AG09309 (cell line): ENCODE measurements at regions not wholly inside any gene's neighbourhood (a gene's known extent, or its start where the extent isn't known, plus 50 kb on each side); places are given as distances from the start of the nearest gene placed in this dataset.

Experiments
- DNase-seq: peaks from one replicate; pipeline ENCODE4 v3.0.0-alpha.2; 2010; ENCODE audit warnings: low read depth
- H3K4me3 ChIP-seq: 2 replicates; pipeline ENCODE4 v1.5.1; 2011; ENCODE audit warnings: mild to moderate bottlenecking, low read depth, low read length, moderate library complexity; ENCODE audit not compliant: control insufficient read depth
- TF ChIP-seq, protein P1 (sequence below): IDR thresholded peaks from 2 replicates; pipeline ENCODE4 v1.5.1; 2011; ENCODE audit warnings: mild to moderate bottlenecking, low read depth, low read length, inconsistent platforms; ENCODE audit not compliant: insufficient read depth, control insufficient read depth; ENCODE audit errors: missing control alignments

DNA sequence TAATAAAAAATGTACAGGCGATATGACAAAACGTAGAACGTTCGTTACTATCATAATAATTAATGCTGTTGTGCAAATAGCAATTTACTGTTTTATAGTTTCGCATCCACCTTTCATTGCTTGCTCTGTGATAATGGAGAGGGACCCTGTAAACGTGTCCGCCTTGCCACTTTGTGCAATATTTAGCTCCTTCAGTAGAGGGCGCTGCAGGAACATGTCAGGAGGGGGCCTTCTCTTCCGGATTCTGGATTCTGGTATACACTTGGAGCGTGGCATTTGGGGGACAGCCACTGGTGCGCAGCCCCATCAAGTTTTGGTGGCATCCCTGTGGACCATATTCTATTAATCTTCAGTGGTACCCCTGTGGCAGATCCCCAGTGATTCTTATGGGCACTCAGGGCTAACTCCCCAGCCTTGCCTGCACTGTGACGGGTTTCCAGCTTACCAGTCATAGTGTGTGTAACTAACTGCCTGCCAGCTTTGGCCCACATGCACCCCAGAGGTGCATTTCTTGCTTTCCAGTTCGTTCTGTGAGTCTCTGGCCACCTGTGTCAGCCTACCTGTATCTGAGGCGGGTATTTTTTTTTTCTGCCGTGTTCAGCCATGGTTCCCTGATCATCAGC is 140.3 kb downstream of the CYRIA start:
- no peak for DNase-seq
- TF ChIP-seq, protein P1, sequence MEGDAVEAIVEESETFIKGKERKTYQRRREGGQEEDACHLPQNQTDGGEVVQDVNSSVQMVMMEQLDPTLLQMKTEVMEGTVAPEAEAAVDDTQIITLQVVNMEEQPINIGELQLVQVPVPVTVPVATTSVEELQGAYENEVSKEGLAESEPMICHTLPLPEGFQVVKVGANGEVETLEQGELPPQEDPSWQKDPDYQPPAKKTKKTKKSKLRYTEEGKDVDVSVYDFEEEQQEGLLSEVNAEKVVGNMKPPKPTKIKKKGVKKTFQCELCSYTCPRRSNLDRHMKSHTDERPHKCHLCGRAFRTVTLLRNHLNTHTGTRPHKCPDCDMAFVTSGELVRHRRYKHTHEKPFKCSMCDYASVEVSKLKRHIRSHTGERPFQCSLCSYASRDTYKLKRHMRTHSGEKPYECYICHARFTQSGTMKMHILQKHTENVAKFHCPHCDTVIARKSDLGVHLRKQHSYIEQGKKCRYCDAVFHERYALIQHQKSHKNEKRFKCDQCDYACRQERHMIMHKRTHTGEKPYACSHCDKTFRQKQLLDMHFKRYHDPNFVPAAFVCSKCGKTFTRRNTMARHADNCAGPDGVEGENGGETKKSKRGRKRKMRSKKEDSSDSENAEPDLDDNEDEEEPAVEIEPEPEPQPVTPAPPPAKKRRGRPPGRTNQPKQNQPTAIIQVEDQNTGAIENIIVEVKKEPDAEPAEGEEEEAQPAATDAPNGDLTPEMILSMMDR = no peak
- no peak overlapping the region for H3K4me3 ChIP-seq

DNA sequence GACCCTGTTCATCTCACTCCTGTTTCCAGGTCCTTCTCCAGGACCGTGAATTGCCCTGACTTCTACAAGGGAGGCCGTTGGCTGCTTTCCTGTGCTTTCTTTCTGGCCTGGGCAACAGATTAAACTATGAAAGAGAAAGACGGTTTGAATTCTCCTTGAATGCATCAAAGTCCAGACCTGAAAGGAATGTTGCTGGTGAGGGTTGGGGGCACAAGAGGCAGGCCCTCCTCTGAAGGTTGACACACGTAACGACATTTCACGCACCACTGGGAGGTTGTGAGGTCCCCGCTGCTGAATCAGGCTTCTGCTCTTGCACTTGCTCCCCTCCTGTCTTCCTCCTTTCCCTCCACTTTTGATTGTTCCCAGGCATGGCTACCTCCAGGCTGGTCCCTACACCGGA is 141.9 kb downstream of the CYRIA start:
- no peak overlapping the region for H3K4me3 ChIP-seq
- TF ChIP-seq, protein P1 = no peak
- no peak for DNase-seq

DNA sequence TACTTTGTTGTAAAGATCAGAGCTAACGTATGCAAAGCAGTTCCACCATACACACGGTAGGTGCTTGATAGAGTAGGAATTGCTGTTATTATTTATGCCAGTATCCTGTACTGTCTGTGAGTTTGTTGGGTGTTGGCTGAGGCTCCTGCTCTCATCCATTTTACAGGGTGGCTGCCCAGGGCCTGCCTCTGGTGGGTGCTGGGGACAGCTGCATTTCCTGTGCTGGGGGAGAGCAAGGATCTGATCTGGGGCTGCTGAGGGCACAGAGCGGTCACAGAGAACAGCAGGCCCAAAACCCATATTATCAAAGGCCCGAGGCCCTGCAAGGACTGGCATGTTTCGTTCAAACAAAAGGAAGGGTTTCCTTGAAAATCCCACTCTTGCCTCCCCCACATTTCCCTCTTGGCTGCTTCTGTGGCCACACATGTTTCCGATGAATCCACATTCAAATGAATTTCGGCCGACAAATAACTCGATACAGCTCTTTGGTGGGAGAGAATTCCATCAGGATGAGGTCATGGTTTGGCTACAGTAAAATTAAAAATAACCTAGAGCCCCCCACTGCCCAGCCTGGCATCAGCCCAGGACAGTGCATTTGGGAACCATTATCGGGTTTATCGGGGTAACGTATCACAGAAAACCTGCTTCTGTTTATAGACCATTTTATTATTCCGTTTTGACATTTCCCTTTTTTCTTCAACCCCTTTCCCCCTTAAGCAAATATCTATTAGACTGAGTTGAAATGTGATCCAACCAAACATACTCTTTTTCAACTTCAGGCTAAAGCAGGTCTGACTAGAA is 143.4 kb downstream of the CYRIA start:
- H3K4me3 ChIP-seq = no peak overlapping the region
- DNase-seq = no peak

DNA sequence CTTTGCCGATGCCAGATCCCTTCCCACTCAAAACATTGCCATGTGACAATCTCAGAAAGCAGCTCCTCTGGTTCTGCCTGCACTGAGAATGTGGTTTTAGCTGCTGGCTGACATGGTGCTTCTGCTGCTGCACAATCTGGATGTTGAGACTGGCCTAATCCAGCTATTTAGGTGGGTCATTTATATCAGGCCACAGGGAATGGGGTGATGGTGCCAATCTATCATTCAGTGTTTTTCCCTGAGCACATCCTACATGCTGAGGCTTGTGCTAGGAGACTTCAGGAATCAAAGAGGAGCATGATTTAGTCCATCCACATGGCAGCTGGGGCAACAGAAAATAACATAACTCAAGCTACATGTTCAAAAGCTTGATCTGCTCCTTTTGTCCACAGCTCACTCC is 144.7 kb downstream of the CYRIA start:
- no peak overlapping the region for H3K4me3 ChIP-seq
- TF ChIP-seq, protein P1 = no peak
- no peak for DNase-seq

More for the DNA sequence above, 143.4 kb downstream of the CYRIA start:
- TF ChIP-seq, protein P1 = no peak

DNA sequence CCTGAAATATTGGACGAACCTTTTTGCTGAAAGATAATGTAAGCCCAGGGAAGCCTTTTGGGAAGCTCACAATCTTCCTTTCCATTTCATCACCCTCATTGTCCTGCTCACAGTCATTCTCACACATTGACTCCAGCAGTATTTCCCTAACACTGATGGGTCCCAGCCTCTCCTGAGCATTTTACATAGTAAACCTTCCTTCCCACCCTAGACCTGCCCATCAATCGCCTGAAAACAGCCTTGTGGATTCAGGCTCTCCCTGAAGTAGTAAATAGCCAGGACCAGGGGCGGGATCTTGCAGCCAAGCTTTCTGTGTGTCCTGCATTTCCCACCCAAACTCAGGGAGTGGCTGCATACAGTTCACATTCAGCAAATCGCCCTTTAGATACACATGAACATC is 149.9 kb downstream of the CYRIA start:
- TF ChIP-seq, protein P1 = no peak
- H3K4me3 ChIP-seq = no peak overlapping the region
- no peak for DNase-seq

DNA sequence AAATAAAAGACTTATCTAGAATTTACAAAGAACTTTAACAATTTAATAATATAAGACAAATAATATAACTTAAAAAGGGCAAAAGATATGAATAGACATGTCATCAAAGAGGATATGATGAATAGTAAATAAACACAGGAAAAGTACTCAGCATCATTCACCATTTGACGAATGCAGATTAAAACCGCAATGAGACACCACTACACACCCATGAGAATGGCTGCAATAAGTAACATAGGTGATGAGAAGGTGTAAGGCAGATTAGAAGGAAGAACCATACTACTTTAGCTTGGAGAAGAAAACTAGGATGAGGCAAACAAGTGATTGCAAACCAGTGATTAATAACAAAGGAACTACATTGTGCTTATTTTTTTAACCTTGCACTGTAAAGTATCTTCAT is 152.0 kb downstream of the CYRIA start:
- TF ChIP-seq, protein P1 = no peak
- no peak for DNase-seq
- no peak overlapping the region for H3K4me3 ChIP-seq
